Testis (tissue), 2 donors: ENCODE measurements at regions not wholly inside any gene's neighbourhood (a gene's known extent, or its start where the extent isn't known, plus 50 kb on each side); places are given as distances from the start of the nearest gene placed in this dataset.

ENCODE experiments used
- CTCF ChIP-seq, 3 experiments: fragments of 450-650 bp in 2 of 3; fragments of 200-600 bp in 1 of 3; sonication (generic) in 1 of 3; IDR thresholded peaks; one replicate each; pipeline ENCODE4 v1.5.1; 2016 to 2019; ENCODE audit warnings: antibody characterized with exemption in 3 of 3, mild to moderate bottlenecking in 2 of 3, moderate library complexity in 1 of 3
- POLR2A ChIP-seq: fragments of 450-650 bp; IDR thresholded peaks from one replicate; pipeline ENCODE4 v1.6.1; 2017; ENCODE audit warnings: antibody characterized with exemption, mild to moderate bottlenecking, moderate library complexity

- TF ChIP-seq CTCF (IDR thresholded peaks at IDR 0.05) (peak in 1 of 3 experiments; percentile 29), POLR2A (no peak)
Observed at GRCh38 chr16:73878611-73879010, 418.0 kb upstream of the PSMD7 start.
